Neural cell (in vitro differentiated cells): ENCODE measurements at regions not wholly inside any gene's neighbourhood (a gene's known extent, or its start where the extent isn't known, plus 50 kb on each side); places are given as distances from the start of the nearest gene placed in this dataset.
"Not testable (repeated sequence)": the region's sequence is repeated elsewhere in the genome, so short reads cannot be mapped to it uniquely, and the experiment has no call there.

Source experiments
- H2AFZ ChIP-seq: fragments of 200-600, 300-800 bp; sonication (generic), shearing (Covaris generic); 2 replicates; pipeline ENCODE4 v1.6.0; 2014; ENCODE audit warnings: low read depth, mild to moderate bottlenecking, antibody characterized with exemption, low read length, moderate library complexity
- H3F3A ChIP-seq: fragments of 200-600 bp; shearing (Covaris generic); 2 replicates; pipeline ENCODE4 v1.6.1; 2016; ENCODE audit warnings: mild to moderate bottlenecking, moderate library complexity, mixed read lengths, antibody characterized with exemption, low read length; ENCODE audit not compliant: insufficient read depth, poor library complexity, severe bottlenecking
- H3K27ac ChIP-seq: fragments of 200-600, 300-800 bp; sonication (generic), shearing (Covaris generic); 2 replicates; pipeline ENCODE4 v1.5.1; 2014; ENCODE audit warnings: mild to moderate bottlenecking, low read length, moderate library complexity
- H3K27me3 ChIP-seq: fragments of 300-800, 200-600 bp; sonication (generic), shearing (Covaris generic); 2 replicates; pipeline ENCODE4 v1.6.0; 2014; ENCODE audit warnings: mild to moderate bottlenecking, low read depth, low read length, moderate library complexity; ENCODE audit not compliant: insufficient read depth
- H3K36me3 ChIP-seq: fragments of 300-800, 200-600 bp; sonication (generic), shearing (Covaris generic); 2 replicates; pipeline ENCODE4 v1.5.1; 2014; ENCODE audit warnings: mild to moderate bottlenecking, antibody characterized with exemption, low read length, moderate library complexity; ENCODE audit not compliant: insufficient read depth
- H3K4me2 ChIP-seq: fragments of 300-800, 200-600 bp; sonication (generic), shearing (Covaris generic); 2 replicates; pipeline ENCODE4 v1.6.0; 2014; ENCODE audit warnings: mild to moderate bottlenecking, low read length
- H3K4me3 ChIP-seq: fragments of 300-800, 200-600 bp; sonication (generic), shearing (Covaris generic); 2 replicates; pipeline ENCODE4 v1.5.1; 2014; ENCODE audit warnings: mild to moderate bottlenecking, low read length, moderate library complexity
- H3K79me2 ChIP-seq: fragments of 200-600 bp; shearing (Covaris generic); replicated peaks from 2 replicates; pipeline ENCODE4 v1.6.0; 2014; ENCODE audit warnings: mild to moderate bottlenecking, low read length, moderate library complexity; ENCODE audit not compliant: insufficient read depth
- H3K9ac ChIP-seq: fragments of 300-800, 200-600 bp; sonication (generic), shearing (Covaris generic); 2 replicates; pipeline ENCODE4 v1.6.1; 2016; ENCODE audit warnings: mild to moderate bottlenecking, low read length, mixed read lengths
- H3K9me2 ChIP-seq: fragments of 200-600 bp; shearing (Covaris generic); 2 replicates; pipeline ENCODE4 v1.6.1; 2016; ENCODE audit warnings: mild to moderate bottlenecking, low read length, mixed read lengths; ENCODE audit not compliant: insufficient read depth
- H3K9me3 ChIP-seq: fragments of 200-600, 300-800 bp; sonication (generic), shearing (Covaris generic); 2 replicates; pipeline ENCODE4 v1.6.1; 2016; ENCODE audit warnings: mild to moderate bottlenecking, mixed run types, low read length, moderate library complexity, mixed read lengths
- H4K20me1 ChIP-seq: fragments of 200-600 bp; shearing (Covaris generic); 2 replicates; pipeline ENCODE4 v1.6.1; 2016; ENCODE audit warnings: mild to moderate bottlenecking, mixed run types; ENCODE audit not compliant: insufficient read depth
- EP300 ChIP-seq: fragments of 450-650 bp; conservative IDR thresholded peaks from 2 replicates; pipeline ENCODE4 v1.6.1; 2014; ENCODE audit warnings: antibody characterized with exemption, mild to moderate bottlenecking, moderate library complexity; ENCODE audit not compliant: poor library complexity, severe bottlenecking
- EZH2 ChIP-seq: fragments of 200-600, 300-800 bp; shearing (Covaris generic), sonication (generic); IDR thresholded peaks from 2 replicates; pipeline ENCODE4 v1.6.1; 2014; ENCODE audit warnings: antibody characterized with exemption, low read length, borderline replicate concordance, mild to moderate bottlenecking; ENCODE audit not compliant: insufficient read depth, poor library complexity, severe bottlenecking
- MXI1 ChIP-seq: fragments of 450-650 bp; conservative IDR thresholded peaks from 2 replicates; pipeline ENCODE4 v1.6.1; 2014; ENCODE audit warnings: antibody characterized with exemption, mild to moderate bottlenecking; ENCODE audit not compliant: poor library complexity, severe bottlenecking
- POLR2AphosphoS5 ChIP-seq: IDR thresholded peaks from 2 replicates; pipeline ENCODE4 v1.6.1; 2012
- RAD21 ChIP-seq: fragments of 450-650 bp; conservative IDR thresholded peaks from 2 replicates; pipeline ENCODE4 v1.6.1; 2014; ENCODE audit warnings: antibody characterized with exemption, mild to moderate bottlenecking, moderate library complexity
- SMC3 ChIP-seq: fragments of 450-650 bp; conservative IDR thresholded peaks from 2 replicates; pipeline ENCODE4 v1.6.1; 2014; ENCODE audit warnings: antibody characterized with exemption, mild to moderate bottlenecking, moderate library complexity; ENCODE audit not compliant: poor library complexity
- TAF1 ChIP-seq: IDR thresholded peaks from 2 replicates; pipeline ENCODE4 v1.6.1; 2012; ENCODE audit warnings: low read depth
- TF ChIP-seq, protein P1 (sequence below): fragments of 450-650 bp; IDR thresholded peaks from 2 replicates; pipeline ENCODE4 v1.5.1; 2014; ENCODE audit warnings: antibody characterized with exemption, mild to moderate bottlenecking, moderate library complexity; ENCODE audit not compliant: poor library complexity, severe bottlenecking
- TF ChIP-seq, protein P2 (sequence below): IDR thresholded peaks from 2 replicates; pipeline ENCODE4 v1.6.1; 2012; ENCODE audit warnings: borderline replicate concordance

DNA sequence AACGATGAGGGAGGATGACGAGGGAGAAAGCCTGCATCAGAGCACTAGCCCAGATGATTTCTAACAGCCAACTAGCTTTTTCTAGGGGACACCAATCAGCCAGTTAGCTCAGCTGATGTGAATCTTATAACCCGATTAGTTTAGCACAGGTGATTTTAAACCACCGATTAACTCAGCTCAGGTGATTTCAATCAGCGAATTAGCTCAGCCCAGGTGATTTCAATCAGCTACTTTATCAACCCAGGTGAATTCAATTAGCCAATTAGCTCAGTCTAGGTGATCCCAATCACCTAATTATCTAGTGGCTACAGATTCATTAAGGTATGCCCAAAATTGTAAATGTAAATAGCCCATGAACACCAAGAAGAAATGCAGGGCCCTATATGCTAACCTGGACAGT is 146.9 kb downstream of the ZNF486 start:
- no peaks in the 10 kb centered on the region for H3K9me2 ChIP-seq
- no peaks in the 10 kb centered on the region for H3K9me3 ChIP-seq
- H3K9ac ChIP-seq: no peak overlapping the region
- H3F3A ChIP-seq: no peaks in the 10 kb centered on the region
- H3K36me3 ChIP-seq: no peaks in the 10 kb centered on the region
- no peaks in the 10 kb centered on the region for H3K27me3 ChIP-seq
- TF ChIP-seq EZH2 (no peak), SMC3 (no peak), EP300 (no peak), MXI1 (no peak), RAD21 (no peak), POLR2AphosphoS5 (no peak), TAF1 (no peak)
- TF ChIP-seq, protein P1, sequence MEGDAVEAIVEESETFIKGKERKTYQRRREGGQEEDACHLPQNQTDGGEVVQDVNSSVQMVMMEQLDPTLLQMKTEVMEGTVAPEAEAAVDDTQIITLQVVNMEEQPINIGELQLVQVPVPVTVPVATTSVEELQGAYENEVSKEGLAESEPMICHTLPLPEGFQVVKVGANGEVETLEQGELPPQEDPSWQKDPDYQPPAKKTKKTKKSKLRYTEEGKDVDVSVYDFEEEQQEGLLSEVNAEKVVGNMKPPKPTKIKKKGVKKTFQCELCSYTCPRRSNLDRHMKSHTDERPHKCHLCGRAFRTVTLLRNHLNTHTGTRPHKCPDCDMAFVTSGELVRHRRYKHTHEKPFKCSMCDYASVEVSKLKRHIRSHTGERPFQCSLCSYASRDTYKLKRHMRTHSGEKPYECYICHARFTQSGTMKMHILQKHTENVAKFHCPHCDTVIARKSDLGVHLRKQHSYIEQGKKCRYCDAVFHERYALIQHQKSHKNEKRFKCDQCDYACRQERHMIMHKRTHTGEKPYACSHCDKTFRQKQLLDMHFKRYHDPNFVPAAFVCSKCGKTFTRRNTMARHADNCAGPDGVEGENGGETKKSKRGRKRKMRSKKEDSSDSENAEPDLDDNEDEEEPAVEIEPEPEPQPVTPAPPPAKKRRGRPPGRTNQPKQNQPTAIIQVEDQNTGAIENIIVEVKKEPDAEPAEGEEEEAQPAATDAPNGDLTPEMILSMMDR: no peak
- TF ChIP-seq, protein P2, sequence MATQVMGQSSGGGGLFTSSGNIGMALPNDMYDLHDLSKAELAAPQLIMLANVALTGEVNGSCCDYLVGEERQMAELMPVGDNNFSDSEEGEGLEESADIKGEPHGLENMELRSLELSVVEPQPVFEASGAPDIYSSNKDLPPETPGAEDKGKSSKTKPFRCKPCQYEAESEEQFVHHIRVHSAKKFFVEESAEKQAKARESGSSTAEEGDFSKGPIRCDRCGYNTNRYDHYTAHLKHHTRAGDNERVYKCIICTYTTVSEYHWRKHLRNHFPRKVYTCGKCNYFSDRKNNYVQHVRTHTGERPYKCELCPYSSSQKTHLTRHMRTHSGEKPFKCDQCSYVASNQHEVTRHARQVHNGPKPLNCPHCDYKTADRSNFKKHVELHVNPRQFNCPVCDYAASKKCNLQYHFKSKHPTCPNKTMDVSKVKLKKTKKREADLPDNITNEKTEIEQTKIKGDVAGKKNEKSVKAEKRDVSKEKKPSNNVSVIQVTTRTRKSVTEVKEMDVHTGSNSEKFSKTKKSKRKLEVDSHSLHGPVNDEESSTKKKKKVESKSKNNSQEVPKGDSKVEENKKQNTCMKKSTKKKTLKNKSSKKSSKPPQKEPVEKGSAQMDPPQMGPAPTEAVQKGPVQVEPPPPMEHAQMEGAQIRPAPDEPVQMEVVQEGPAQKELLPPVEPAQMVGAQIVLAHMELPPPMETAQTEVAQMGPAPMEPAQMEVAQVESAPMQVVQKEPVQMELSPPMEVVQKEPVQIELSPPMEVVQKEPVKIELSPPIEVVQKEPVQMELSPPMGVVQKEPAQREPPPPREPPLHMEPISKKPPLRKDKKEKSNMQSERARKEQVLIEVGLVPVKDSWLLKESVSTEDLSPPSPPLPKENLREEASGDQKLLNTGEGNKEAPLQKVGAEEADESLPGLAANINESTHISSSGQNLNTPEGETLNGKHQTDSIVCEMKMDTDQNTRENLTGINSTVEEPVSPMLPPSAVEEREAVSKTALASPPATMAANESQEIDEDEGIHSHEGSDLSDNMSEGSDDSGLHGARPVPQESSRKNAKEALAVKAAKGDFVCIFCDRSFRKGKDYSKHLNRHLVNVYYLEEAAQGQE: no peak
- H3K4me3 ChIP-seq: no peak overlapping the region
- no peaks in the 10 kb centered on the region for H3K79me2 ChIP-seq
- H3K27ac ChIP-seq: no peak overlapping the region
- H3K4me2 ChIP-seq: no peak overlapping the region
- no peaks in the 10 kb centered on the region for H4K20me1 ChIP-seq
- no peak overlapping the region for H2AFZ ChIP-seq

DNA sequence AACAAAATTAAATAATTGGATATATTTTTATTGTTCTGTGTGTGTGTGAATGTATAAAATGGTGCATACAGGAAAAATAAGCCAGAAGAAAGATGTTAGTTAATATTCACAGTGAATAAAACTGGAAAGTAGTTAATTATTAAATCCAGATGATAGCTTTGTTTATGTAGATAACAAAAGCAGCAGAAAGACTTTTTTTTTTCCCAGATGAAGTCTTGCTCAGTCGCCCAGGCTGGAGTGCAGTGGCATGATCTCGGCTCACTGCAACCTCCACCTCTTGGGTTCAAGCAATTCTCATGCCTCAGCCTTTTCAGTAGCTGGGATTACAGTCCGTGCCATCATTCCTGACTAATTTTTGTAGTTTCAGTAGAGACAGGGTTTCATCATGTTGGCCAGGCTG is 140.1 kb downstream of the ZNF486 start:
- no peak overlapping the region for H3K4me2 ChIP-seq
- H3K79me2 ChIP-seq: no peaks in the 10 kb centered on the region
- no peak overlapping the region for H2AFZ ChIP-seq
- H3K36me3 ChIP-seq: no peaks in the 10 kb centered on the region
- no peaks in the 10 kb centered on the region for H4K20me1 ChIP-seq
- no peaks in the 10 kb centered on the region for H3K9me2 ChIP-seq
- no peaks in the 10 kb centered on the region for H3F3A ChIP-seq
- H3K4me3 ChIP-seq: no peak overlapping the region
- no peak overlapping the region for H3K27ac ChIP-seq
- H3K27me3 ChIP-seq: no peaks in the 10 kb centered on the region
- H3K9me3 ChIP-seq: no peaks in the 10 kb centered on the region
- TF ChIP-seq SMC3 (no peak), EZH2 (no peak)
- H3K9ac ChIP-seq: no peak overlapping the region

DNA sequence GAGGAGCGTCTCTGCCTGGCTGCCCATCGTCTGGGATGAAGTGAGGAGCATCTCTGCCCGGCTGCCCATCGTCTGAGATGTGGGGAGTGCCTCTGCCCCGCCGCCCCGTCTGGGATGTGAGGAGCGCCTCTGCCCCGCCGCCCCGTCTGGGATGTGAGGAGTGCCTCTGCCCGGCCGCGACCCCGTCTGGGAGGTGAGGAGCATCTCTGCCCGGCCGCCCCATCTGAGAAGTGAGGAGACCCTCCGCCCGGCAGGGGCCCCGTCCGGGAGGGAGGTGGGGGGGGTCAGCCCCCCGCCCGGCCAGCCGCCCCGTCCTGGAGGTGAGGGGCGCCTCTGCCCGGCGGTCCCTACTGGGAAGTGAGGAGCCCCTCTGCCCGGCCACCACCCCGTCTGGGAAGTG is 129.3 kb downstream of the ZNF486 start:
- not testable (repeated sequence) for H4K20me1 ChIP-seq, H3K4me2 ChIP-seq, H3K36me3 ChIP-seq, H3K4me3 ChIP-seq, H3K27ac ChIP-seq, H3K9me2 ChIP-seq, H3K9ac ChIP-seq, H3K79me2 ChIP-seq, H3K9me3 ChIP-seq, H3K27me3 ChIP-seq, H2AFZ ChIP-seq, H3F3A ChIP-seq
